M059J (cell line): ENCODE measurements at regions not wholly inside any gene's neighbourhood (a gene's known extent, or its start where the extent isn't known, plus 50 kb on each side); places are given as distances from the start of the nearest gene placed in this dataset.

Experiments used
- DNase-seq: peaks from one replicate; pipeline ENCODE4 v3.0.0-alpha.2; 2012; ENCODE audit warnings: low read depth

- DNase-seq: peak; percentile 72
These were observed 95.1 kb upstream of the PLET1 start for GRCh38 chr11:112355726-112356125.

- no peak for DNase-seq
These were observed 96.8 kb upstream of the PLET1 start for GRCh38 chr11:112357488-112357887.

GRCh38 chr11:112361396-112361795 lies 100.7 kb upstream of the PLET1 start:
- no peak for DNase-seq

- peak; percentile 80 for DNase-seq
These were observed 102.9 kb upstream of the PLET1 start for GRCh38 chr11:112363527-112363926.

GRCh38 chr11:112364962-112365481 lies 104.4 kb upstream of the PLET1 start:
- DNase-seq: peak; percentile 92

GRCh38 chr11:112366012-112366411 lies 105.4 kb upstream of the PLET1 start:
- no peak for DNase-seq

GRCh38 chr11:112366777-112367176 lies 106.1 kb upstream of the PLET1 start:
- peak; percentile 79 for DNase-seq

- DNase-seq: no peak
These were observed 106.8 kb upstream of the PLET1 start for GRCh38 chr11:112367461-112367860.

GRCh38 chr11:112367895-112368294 lies 107.2 kb upstream of the PLET1 start:
- DNase-seq: no peak

- peak; percentile 22 for DNase-seq
These were observed 107.7 kb upstream of the PLET1 start for GRCh38 chr11:112368381-112368780.

GRCh38 chr11:112369374-112369773 lies 108.7 kb upstream of the PLET1 start:
- DNase-seq: no peak

GRCh38 chr11:112369916-112370315 lies 109.3 kb upstream of the PLET1 start:
- DNase-seq: no peak

- no peak for DNase-seq
These were observed 114.0 kb upstream of the PLET1 start for GRCh38 chr11:112374486-112375140.

GRCh38 chr11:112377946-112378345 lies 117.3 kb upstream of the PLET1 start:
- DNase-seq: no peak

GRCh38 chr11:112380464-112380863 lies 119.8 kb upstream of the PLET1 start:
- DNase-seq: no peak

GRCh38 chr11:112381578-112381977 lies 120.9 kb upstream of the PLET1 start:
- DNase-seq: no peak

- no peak for DNase-seq
These were observed 121.9 kb upstream of the PLET1 start for GRCh38 chr11:112382561-112382960.

GRCh38 chr11:112388496-112388895 lies 127.8 kb upstream of the PLET1 start:
- DNase-seq: no peak

GRCh38 chr11:112391086-112391485 lies 130.4 kb upstream of the PLET1 start:
- no peak for DNase-seq

GRCh38 chr11:112392904-112393303 lies 132.2 kb upstream of the PLET1 start:
- no peak for DNase-seq

GRCh38 chr11:112394304-112394703 lies 133.6 kb upstream of the PLET1 start:
- DNase-seq: no peak

GRCh38 chr11:112396076-112396475 lies 135.4 kb upstream of the PLET1 start:
- no peak for DNase-seq

GRCh38 chr11:112398798-112399478 lies 138.3 kb upstream of the PLET1 start:
- DNase-seq: no peak
